Ovary (tissue), 3 donors: ENCODE measurements at regions not wholly inside any gene's neighbourhood (a gene's known extent, or its start where the extent isn't known, plus 50 kb on each side); places are given as distances from the start of the nearest gene placed in this dataset.

Experiments used
- CTCF ChIP-seq, 3 donors: fragments of 450-650 bp in 2 of 3; fragments of 200-600 bp in 1 of 3; IDR thresholded peaks; one replicate each; pipeline versions ENCODE4 v1.5.1 to v1.8.0; 2016 to 2022; ENCODE audit warnings: antibody characterized with exemption in 3 of 3, mild to moderate bottlenecking in 1 of 3
- EP300 ChIP-seq: sonication (generic); formaldehyde crosslinking; IDR thresholded peaks from one replicate; pipeline ENCODE4 v1.6.1; 2017; ENCODE audit warnings: antibody characterized with exemption
- POLR2A ChIP-seq: fragments of 450-650 bp; IDR thresholded peaks from one replicate; pipeline ENCODE4 v1.6.1; 2017; ENCODE audit warnings: antibody characterized with exemption, mild to moderate bottlenecking, moderate library complexity
- donor health status: DM: no; HTN: no; CAD: no.

- no peak for TF ChIP-seq EP300
- TF ChIP-seq CTCF (IDR thresholded peaks at IDR 0.05): no peak
- TF ChIP-seq POLR2A: no peak
Measured at GRCh38 chr12:83477696-83478095, 791.0 kb downstream of the TMTC2 start.
